Keratinocyte (primary cell): ENCODE measurements at regions not wholly inside any gene's neighbourhood (a gene's known extent, or its start where the extent isn't known, plus 50 kb on each side); places are given as distances from the start of the nearest gene placed in this dataset.

Experiments used
- DNase-seq: peaks from one replicate; pipeline ENCODE4 v3.0.0-alpha.2; 2011; ENCODE audit warnings: low read depth, missing footprints, low spot score
- FAIRE-seq: peaks from 2 replicates; lab custom pipeline; 2011; peaks lifted over from hg19 to GRCh38; lab: Jason Lieb, UNC
- H2AFZ ChIP-seq: 2 replicates; pipeline ENCODE4 v1.6.0; 2012; ENCODE audit warnings: low read length, control low read depth, inconsistent platforms; ENCODE audit not compliant: control insufficient read depth
- H3K27ac ChIP-seq: 2 replicates; pipeline ENCODE4 v1.5.1; 2011; ENCODE audit warnings: low read length; ENCODE audit not compliant: control insufficient read depth, insufficient read depth
- H3K27me3 ChIP-seq: 3 replicates; pipeline ENCODE4 v1.6.0; 2011; ENCODE audit warnings: low read length; ENCODE audit not compliant: control insufficient read depth, insufficient read depth; ENCODE audit errors: extremely low read depth
- H3K36me3 ChIP-seq, 2 experiments: 2 replicates in 1 of 2; 3 replicates in 1 of 2; pipeline ENCODE4 v1.5.1; 2011; ENCODE audit warnings: low read length in 2 of 2, mild to moderate bottlenecking in 1 of 2; ENCODE audit not compliant: control insufficient read depth in 2 of 2, insufficient read depth in 2 of 2; ENCODE audit errors: extremely low read depth in 1 of 2
- H3K4me1 ChIP-seq: 3 replicates; pipeline ENCODE4 v1.5.1; 2011; ENCODE audit warnings: low read length; ENCODE audit not compliant: control insufficient read depth, insufficient read depth; ENCODE audit errors: extremely low read depth
- H3K4me2 ChIP-seq: 3 replicates; pipeline ENCODE4 v1.6.0; 2011; ENCODE audit warnings: low read depth, low read length; ENCODE audit not compliant: control insufficient read depth, insufficient read depth; ENCODE audit errors: extremely low read depth
- H3K4me3 ChIP-seq, 3 experiments: fragments of 200-600 bp in 1 of 3; sonication (generic) in 1 of 3; 2 replicates in 2 of 3; 3 replicates in 1 of 3; pipeline ENCODE4 v1.5.1; 2011 to 2016; ENCODE audit warnings: low read length in 3 of 3, mild to moderate bottlenecking in 3 of 3, control low read depth in 2 of 3, inconsistent platforms in 1 of 3, low read depth in 1 of 3, mixed read lengths in 1 of 3, mixed run types in 1 of 3, moderate library complexity in 1 of 3; ENCODE audit not compliant: control insufficient read depth in 2 of 3, insufficient read depth in 2 of 3; ENCODE audit errors: extremely low read depth in 1 of 3
- H3K79me2 ChIP-seq: 2 replicates; pipeline ENCODE4 v1.6.0; 2012; ENCODE audit warnings: low read length; ENCODE audit not compliant: control insufficient read depth, insufficient read depth
- H3K9ac ChIP-seq: 3 replicates; pipeline ENCODE4 v1.6.0; 2011; ENCODE audit warnings: low read length; ENCODE audit not compliant: control insufficient read depth, insufficient read depth; ENCODE audit errors: extremely low read depth
- H3K9me1 ChIP-seq: 3 replicates; pipeline ENCODE4 v1.6.0; 2011; ENCODE audit warnings: low read length; ENCODE audit not compliant: control insufficient read depth, insufficient read depth; ENCODE audit errors: extremely low read depth
- H3K9me3 ChIP-seq: 2 replicates; pipeline ENCODE4 v1.5.1; 2012; ENCODE audit warnings: low read depth, low read length; ENCODE audit not compliant: control insufficient read depth
- H4K20me1 ChIP-seq: 3 replicates; pipeline ENCODE4 v1.6.0; 2011; ENCODE audit warnings: low read length; ENCODE audit not compliant: control insufficient read depth, insufficient read depth; ENCODE audit errors: extremely low read depth
- CTCF ChIP-seq, 3 experiments: IDR thresholded peaks in 1 of 3; conservative IDR thresholded peaks in 1 of 3; optimal IDR thresholded peaks in 1 of 3; 2 replicates in 2 of 3; 3 replicates in 1 of 3; pipeline versions ENCODE3 to v1.5.1; 2011; ENCODE audit warnings: low read length in 3 of 3, mild to moderate bottlenecking in 3 of 3, moderate library complexity in 2 of 3, control low read depth in 1 of 3, inconsistent platforms in 1 of 3; ENCODE audit not compliant: insufficient read depth in 2 of 3; ENCODE audit errors: extremely low read depth in 1 of 3
- EZH2 ChIP-seq: IDR thresholded peaks from one replicate; pipeline ENCODE4 v1.6.1; 2012; ENCODE audit warnings: inconsistent platforms, mild to moderate bottlenecking, low read length, moderate library complexity
- dilution Hi-C: fragments of 300-500 bp; cut with MboI; formaldehyde crosslinking; loops from one replicate; pipeline ENCODE4 v1.7.0; 2020; ENCODE audit warnings: low sequenced_read_pairs; ENCODE audit not compliant: extremely low pct_ligation_motif_present

- no peak overlapping the region for H3K9ac ChIP-seq
- DNase-seq = no peak
- H3K79me2 ChIP-seq = no peaks in the 10 kb centered on the region
- TF ChIP-seq EZH2 = no peak
- no peak for TF ChIP-seq CTCF (optimal IDR thresholded peaks at IDR 0.05 in 1 of 3, IDR thresholded peaks at IDR 0.05 in 1 of 3, conservative IDR thresholded peaks at IDR 0.05 in 1 of 3; ENCODE audit: extremely low read depth in 1 of 3, insufficient read depth in 2 of 3, low read length in 3 of 3)
- H2AFZ ChIP-seq = no peak overlapping the region
- H3K4me2 ChIP-seq = no peak overlapping the region
- dilution Hi-C loops = no loop called here
- H3K27ac ChIP-seq = no peak overlapping the region
- no peaks in the 10 kb centered on the region for H4K20me1 ChIP-seq
- H3K36me3 ChIP-seq = no peaks in the 10 kb centered on the region
- no peaks in the 10 kb centered on the region for H3K9me1 ChIP-seq
- no peaks in the 10 kb centered on the region for H3K27me3 ChIP-seq
- no peaks in the 10 kb centered on the region for H3K9me3 ChIP-seq
- H3K4me3 ChIP-seq = no peak overlapping the region
- H3K4me1 ChIP-seq = no peaks in the 10 kb centered on the region
- no peak for FAIRE-seq
These were observed 50.0 kb upstream of the PDHA1 start for GRCh38 chrX:19293606-19294325.
